MM.1S (cell line): ENCODE measurements at regions not wholly inside any gene's neighbourhood (a gene's known extent, or its start where the extent isn't known, plus 50 kb on each side); places are given as distances from the start of the nearest gene placed in this dataset.

Experiments
- DNase-seq: peaks from one replicate; pipeline ENCODE4 v3.0.0-alpha.2; 2015
- H2AFZ ChIP-seq: fragments of 300-600 bp; sonication (generic); 2 replicates; pipeline ENCODE4 v1.6.0; 2016; ENCODE audit warnings: antibody characterized with exemption, low read length
- H3F3A ChIP-seq: fragments of 300-600 bp; sonication (generic); 2 replicates; pipeline ENCODE4 v1.6.1; 2016; ENCODE audit warnings: mild to moderate bottlenecking, antibody characterized with exemption, low read length, moderate library complexity, mixed read lengths; ENCODE audit not compliant: insufficient read depth
- H3K27ac ChIP-seq: fragments of 300-600 bp; sonication (generic); 2 replicates; pipeline ENCODE4 v1.5.1; 2016; ENCODE audit warnings: mild to moderate bottlenecking, low read length
- H3K27me3 ChIP-seq: fragments of 300-600 bp; sonication (generic); replicated peaks from 2 replicates; pipeline ENCODE4 v1.6.0; 2016; ENCODE audit warnings: low read length; ENCODE audit not compliant: insufficient read depth
- H3K36me3 ChIP-seq: fragments of 300-600 bp; sonication (generic); replicated peaks from 2 replicates; pipeline ENCODE4 v1.6.1; 2016; ENCODE audit warnings: mild to moderate bottlenecking, low read length, mixed read lengths; ENCODE audit not compliant: insufficient read depth
- H3K4me1 ChIP-seq: fragments of 300-600 bp; sonication (generic); 2 replicates; pipeline ENCODE4 v1.6.1; 2016; ENCODE audit warnings: low read length, mixed read lengths
- H3K4me2 ChIP-seq: fragments of 300-600 bp; sonication (generic); 2 replicates; pipeline ENCODE4 v1.6.0; 2016; ENCODE audit warnings: low read depth, low read length
- H3K4me3 ChIP-seq: fragments of 300-600 bp; sonication (generic); 2 replicates; pipeline ENCODE4 v1.5.1; 2016; ENCODE audit warnings: low read length, mixed read lengths
- H3K79me2 ChIP-seq: fragments of 300-600 bp; sonication (generic); 2 replicates; pipeline ENCODE4 v1.6.1; 2016; ENCODE audit warnings: mixed run types, low read length, mixed read lengths
- H3K9ac ChIP-seq: fragments of 300-600 bp; sonication (generic); 2 replicates; pipeline ENCODE4 v1.6.1; 2016; ENCODE audit warnings: low read length, mixed read lengths
- H3K9me2 ChIP-seq: fragments of 300-600 bp; sonication (generic); replicated peaks from 2 replicates; pipeline ENCODE4 v1.6.1; 2016; ENCODE audit warnings: mild to moderate bottlenecking, low read length, mixed read lengths; ENCODE audit not compliant: insufficient read depth
- H3K9me3 ChIP-seq: fragments of 300-600 bp; sonication (generic); replicated peaks from 2 replicates; pipeline ENCODE4 v1.6.1; 2016; ENCODE audit warnings: mild to moderate bottlenecking, low read length, mixed read lengths; ENCODE audit not compliant: insufficient read depth
- H4K20me1 ChIP-seq: fragments of 300-600 bp; sonication (generic); 2 replicates; pipeline ENCODE4 v1.6.1; 2016; ENCODE audit warnings: mild to moderate bottlenecking, low read length, moderate library complexity, mixed read lengths; ENCODE audit not compliant: insufficient read depth
- CTCF ChIP-seq: fragments of 300-600 bp; sonication (generic); IDR thresholded peaks from 2 replicates; pipeline ENCODE4 v1.5.1; 2016; ENCODE audit warnings: antibody characterized with exemption, low read length, mixed read lengths
- EZH2 ChIP-seq: fragments of 300-600 bp; sonication (generic); optimal IDR thresholded peaks from 2 replicates; pipeline ENCODE3; 2017; ENCODE audit warnings: low read depth, mild to moderate bottlenecking, antibody characterized with exemption, low read length, mixed read lengths
- EZH2phosphoT487 ChIP-seq: fragments of 300-600 bp; sonication (generic); IDR thresholded peaks from 2 replicates; pipeline ENCODE4 v1.6.1; 2018; ENCODE audit warnings: antibody characterized with exemption, low read length

GRCh38 chr13:44051405-44051804, 171.7 kb downstream of the LACC1 start:
- Histone ChIP-seq H3K36me3 (no peaks in the 10 kb centered on the region), H3K27ac (no peak overlapping the region), H3K9me2 (no peaks in the 10 kb centered on the region), H3K79me2 (no peaks in the 10 kb centered on the region), H3K4me3 (no peak overlapping the region), H3K9ac (no peak overlapping the region), H3K27me3 (no peaks in the 10 kb centered on the region), H3K9me3 (no peaks in the 10 kb centered on the region), H3F3A (no peaks in the 10 kb centered on the region), H2AFZ (no peak overlapping the region), H4K20me1 (no peaks in the 10 kb centered on the region), H3K4me2 (no peak overlapping the region), H3K4me1 (no peaks in the 10 kb centered on the region)
- DNase-seq: no peak
- no peak for TF ChIP-seq CTCF
- TF ChIP-seq EZH2: no peak
- TF ChIP-seq EZH2phosphoT487: no peak

GRCh38 chr13:44051918-44052675, 172.4 kb downstream of the LACC1 start:
- H3K4me2 ChIP-seq: no peak overlapping the region
- H2AFZ ChIP-seq: no peak overlapping the region
- H3F3A ChIP-seq: no peaks in the 10 kb centered on the region
- H3K9me3 ChIP-seq: no peaks in the 10 kb centered on the region
- no peaks in the 10 kb centered on the region for H3K27me3 ChIP-seq
- no peaks in the 10 kb centered on the region for H3K9me2 ChIP-seq
- no peak for TF ChIP-seq EZH2
- no peak for DNase-seq
- H3K79me2 ChIP-seq: no peaks in the 10 kb centered on the region
- no peaks in the 10 kb centered on the region for H4K20me1 ChIP-seq
- no peak overlapping the region for H3K27ac ChIP-seq
- H3K9ac ChIP-seq: no peak overlapping the region
- no peak overlapping the region for H3K4me3 ChIP-seq
- H3K36me3 ChIP-seq: no peaks in the 10 kb centered on the region
- H3K4me1 ChIP-seq: no peaks in the 10 kb centered on the region

- Histone ChIP-seq H3K4me1 (no peaks in the 10 kb centered on the region), H4K20me1 (no peaks in the 10 kb centered on the region), H3K4me2 (no peak overlapping the region), H3F3A (no peaks in the 10 kb centered on the region), H3K9ac (no peak overlapping the region), H3K36me3 (no peaks in the 10 kb centered on the region), H3K79me2 (no peaks in the 10 kb centered on the region), H3K9me2 (no peaks in the 10 kb centered on the region), H3K9me3 (no peaks in the 10 kb centered on the region), H3K4me3 (no peak overlapping the region), H2AFZ (no peak overlapping the region), H3K27ac (no peak overlapping the region), H3K27me3 (no peaks in the 10 kb centered on the region)
- DNase-seq: no peak
- TF ChIP-seq EZH2phosphoT487 (no peak), CTCF (no peak), EZH2 (no peak)
These were observed 173.1 kb downstream of the LACC1 start for GRCh38 chr13:44052780-44053184.

- Histone ChIP-seq H3K79me2 (no peaks in the 10 kb centered on the region), H3K27me3 (no peaks in the 10 kb centered on the region), H3F3A (no peaks in the 10 kb centered on the region), H3K9ac (no peak overlapping the region), H4K20me1 (no peaks in the 10 kb centered on the region), H3K36me3 (no peaks in the 10 kb centered on the region), H3K9me3 (no peaks in the 10 kb centered on the region), H3K27ac (no peak overlapping the region), H2AFZ (no peak overlapping the region), H3K9me2 (no peaks in the 10 kb centered on the region), H3K4me2 (no peak overlapping the region), H3K4me3 (no peak overlapping the region), H3K4me1 (no peaks in the 10 kb centered on the region)
- no peak for TF ChIP-seq EZH2phosphoT487
- TF ChIP-seq EZH2: no peak
- TF ChIP-seq CTCF: no peak
- DNase-seq: no peak
These were observed 173.5 kb downstream of the LACC1 start for GRCh38 chr13:44053208-44053607.
